ENCODE measurements at regions not wholly inside any gene's neighbourhood (a gene's known extent, or its start where the extent isn't known, plus 50 kb on each side); places are given as distances from the start of the nearest gene placed in this dataset.

- Mint-ChIP-seq H3K36me3 (ENCODE audit: low read depth) (no peaks in the 10 kb centered on the region), H3K9me3 (no peaks in the 10 kb centered on the region), H3K4me1 (no peaks in the 10 kb centered on the region), H3K27ac (no peak overlapping the region), H3K4me3 (no peak overlapping the region), H3K27me3 (no peaks in the 10 kb centered on the region)
- ChIA-PET CTCF (no interaction called here), POLR2A (no interaction called here)
- DNase-seq, result no peak
These were observed 748.8 kb downstream of the C12orf50 start for GRCh38 chr12:87280356-87280755.

DNA sequence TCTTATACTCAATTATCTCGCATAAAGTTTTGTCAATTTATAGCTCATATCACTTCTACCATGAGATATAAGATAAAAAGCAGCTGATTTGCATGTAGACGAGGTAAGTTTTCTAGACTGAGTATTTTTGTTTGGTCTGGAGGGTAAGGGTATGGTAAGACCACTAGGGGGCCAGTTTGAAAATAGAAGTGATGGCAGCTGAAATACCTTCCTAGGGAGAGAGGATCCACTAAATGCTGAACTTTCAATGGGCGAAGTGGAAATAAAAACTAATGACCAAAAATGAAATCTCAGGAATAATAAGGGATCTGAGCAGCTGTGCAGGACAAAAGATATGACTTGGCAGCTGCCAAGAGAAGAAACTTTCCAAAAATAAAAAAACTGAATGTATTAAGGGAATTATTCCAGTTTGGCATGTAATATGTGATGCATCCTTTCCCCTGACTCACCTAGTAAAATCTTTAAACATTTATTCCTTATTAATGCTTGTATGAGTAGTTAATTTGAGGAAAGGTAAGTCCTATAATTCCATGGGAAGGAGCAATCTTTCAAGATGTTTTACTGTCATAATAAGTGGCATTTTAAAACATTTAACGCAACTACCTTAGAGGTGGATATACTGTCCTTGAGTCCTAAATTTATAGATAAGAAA, 754.5 kb downstream of the C12orf50 start:
- Mint-ChIP-seq H3K4me3 (no peak overlapping the region), H3K27me3 (no peaks in the 10 kb centered on the region), H3K36me3 (ENCODE audit: low read depth) (no peaks in the 10 kb centered on the region), H3K27ac (no peak overlapping the region), H3K9me3 (no peaks in the 10 kb centered on the region), H3K4me1 (no peaks in the 10 kb centered on the region)
- no peak for DNase-seq
- ChIA-PET CTCF (no interaction called here), POLR2A (no interaction called here)

DNA sequence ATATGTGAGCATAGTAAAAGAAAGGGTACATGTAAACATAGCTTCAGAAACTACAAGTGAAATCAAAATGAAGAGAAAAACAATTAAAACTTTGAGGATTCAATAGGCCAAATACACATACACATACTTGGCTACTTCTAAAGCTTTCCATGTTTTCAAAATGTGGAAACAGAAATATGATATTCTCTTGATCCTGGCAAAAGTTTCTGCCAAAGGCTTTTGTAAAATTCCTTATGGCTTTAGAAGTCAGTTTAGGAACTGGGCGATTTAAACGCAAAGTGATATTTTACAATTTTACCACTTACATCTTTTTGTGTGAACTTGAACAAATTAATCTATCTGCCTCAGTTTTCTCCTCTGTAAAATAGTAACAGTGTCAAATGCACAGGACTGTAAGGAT, 756.4 kb downstream of the C12orf50 start:
- ChIA-PET POLR2A (no interaction called here), CTCF (no interaction called here)
- Mint-ChIP-seq H3K4me1 (no peaks in the 10 kb centered on the region), H3K9me3 (no peaks in the 10 kb centered on the region), H3K36me3 (ENCODE audit: low read depth) (no peaks in the 10 kb centered on the region), H3K27ac (no peak overlapping the region), H3K27me3 (no peaks in the 10 kb centered on the region), H3K4me3 (no peak overlapping the region)
- no peak for DNase-seq

DNA sequence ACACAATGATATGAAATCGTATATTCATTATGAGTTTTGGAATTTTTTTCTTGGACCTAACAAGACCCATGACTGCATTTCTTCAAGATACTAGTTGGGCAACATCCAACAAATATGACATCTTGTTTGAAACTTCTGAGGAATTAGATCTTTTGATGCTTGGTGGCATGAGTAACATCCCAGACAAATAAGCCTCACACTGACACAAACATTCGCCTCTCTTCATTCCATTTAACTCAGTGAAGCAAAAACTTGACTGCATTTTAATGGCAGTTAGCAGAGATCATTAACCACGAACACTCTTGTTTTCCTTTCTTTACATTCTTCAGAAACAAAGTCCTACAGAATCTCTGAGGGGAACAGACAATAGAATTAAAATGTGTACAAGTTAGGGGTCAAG, 758.3 kb downstream of the C12orf50 start:
- Mint-ChIP-seq H3K4me3 (no peak overlapping the region), H3K27ac (no peak overlapping the region), H3K36me3 (ENCODE audit: low read depth) (no peaks in the 10 kb centered on the region), H3K9me3 (no peaks in the 10 kb centered on the region), H3K27me3 (no peaks in the 10 kb centered on the region), H3K4me1 (no peaks in the 10 kb centered on the region)
- ChIA-PET CTCF (no interaction called here), POLR2A (no interaction called here)
- DNase-seq, result no peak

GRCh38 chr12:87266305-87266704, 762.9 kb downstream of the C12orf50 start:
- no peaks in the 10 kb centered on the region for H3K27me3 Mint-ChIP-seq
- ChIA-PET CTCF (no interaction called here), POLR2A (no interaction called here)
- H3K27ac Mint-ChIP-seq, result no peak overlapping the region
- no peak overlapping the region for H3K4me3 Mint-ChIP-seq
- DNase-seq, result no peak
- no peaks in the 10 kb centered on the region for H3K9me3 Mint-ChIP-seq
- no peaks in the 10 kb centered on the region for H3K36me3 Mint-ChIP-seq (ENCODE audit: low read depth)
- no peaks in the 10 kb centered on the region for H3K4me1 Mint-ChIP-seq

DNA sequence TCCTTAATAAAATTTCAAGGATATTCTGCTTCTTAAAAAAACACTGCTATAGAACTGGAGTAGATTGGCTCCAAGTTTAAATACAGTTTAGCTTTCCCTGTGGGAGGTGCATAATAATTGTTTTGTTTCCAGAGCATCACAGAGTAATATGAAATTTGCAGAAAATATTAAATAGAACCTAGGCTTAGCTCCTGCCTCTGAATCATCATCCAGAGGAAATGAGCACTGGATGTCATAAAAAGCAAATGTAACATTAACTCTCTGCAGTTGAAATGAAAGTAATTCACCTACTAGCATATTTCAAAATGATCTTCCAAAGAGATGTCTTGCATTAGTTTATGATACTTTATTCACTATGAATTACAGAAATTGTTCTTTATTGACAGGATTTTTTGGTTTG, 769.8 kb downstream of the C12orf50 start:
- Mint-ChIP-seq H3K27me3 (no peaks in the 10 kb centered on the region), H3K4me3 (no peak overlapping the region), H3K4me1 (no peaks in the 10 kb centered on the region), H3K27ac (no peak overlapping the region), H3K9me3 (no peaks in the 10 kb centered on the region), H3K36me3 (ENCODE audit: low read depth) (no peaks in the 10 kb centered on the region)
- POLR2A ChIA-PET, result no interaction called here
- no peak for DNase-seq
- CTCF ChIA-PET, result no interaction called here

GRCh38 chr12:87254381-87255030, 774.7 kb downstream of the C12orf50 start:
- DNase-seq, result no peak
- Mint-ChIP-seq H3K27me3 (no peaks in the 10 kb centered on the region), H3K27ac (no peak overlapping the region), H3K4me3 (no peak overlapping the region), H3K4me1 (no peaks in the 10 kb centered on the region), H3K9me3 (no peaks in the 10 kb centered on the region), H3K36me3 (ENCODE audit: low read depth) (no peaks in the 10 kb centered on the region)
- POLR2A ChIA-PET, result no interaction called here
- CTCF ChIA-PET, result no interaction called here

GRCh38 chr12:87253157-87253556, 776.0 kb downstream of the C12orf50 start:
- no peaks in the 10 kb centered on the region for H3K36me3 Mint-ChIP-seq (ENCODE audit: low read depth)
- ChIA-PET POLR2A (no interaction called here), CTCF (no interaction called here)
- H3K9me3 Mint-ChIP-seq, result no peaks in the 10 kb centered on the region
- no peaks in the 10 kb centered on the region for H3K4me1 Mint-ChIP-seq
- no peaks in the 10 kb centered on the region for H3K27me3 Mint-ChIP-seq
- no peak overlapping the region for H3K4me3 Mint-ChIP-seq
- no peak overlapping the region for H3K27ac Mint-ChIP-seq
- no peak for DNase-seq

GRCh38 chr12:87246726-87247125, 782.5 kb downstream of the C12orf50 start:
- H3K9me3 Mint-ChIP-seq, result no peaks in the 10 kb centered on the region
- no peaks in the 10 kb centered on the region for H3K27me3 Mint-ChIP-seq
- no peak overlapping the region for H3K4me3 Mint-ChIP-seq
- H3K27ac Mint-ChIP-seq, result no peak overlapping the region
- ChIA-PET POLR2A (no interaction called here), CTCF (no interaction called here)
- H3K4me1 Mint-ChIP-seq, result no peaks in the 10 kb centered on the region
- H3K36me3 Mint-ChIP-seq (ENCODE audit: low read depth), result no peaks in the 10 kb centered on the region
- no peak for DNase-seq

- CTCF ChIA-PET, result no interaction called here
- DNase-seq, result no peak
- no peaks in the 10 kb centered on the region for H3K4me1 Mint-ChIP-seq
- no peaks in the 10 kb centered on the region for H3K9me3 Mint-ChIP-seq
- H3K4me3 Mint-ChIP-seq, result no peak overlapping the region
- POLR2A ChIA-PET, result no interaction called here
- no peaks in the 10 kb centered on the region for H3K36me3 Mint-ChIP-seq (ENCODE audit: low read depth)
- H3K27me3 Mint-ChIP-seq, result no peaks in the 10 kb centered on the region
- H3K27ac Mint-ChIP-seq, result no peak overlapping the region
These were observed 790.7 kb downstream of the C12orf50 start for GRCh38 chr12:87238466-87238865.

DNA sequence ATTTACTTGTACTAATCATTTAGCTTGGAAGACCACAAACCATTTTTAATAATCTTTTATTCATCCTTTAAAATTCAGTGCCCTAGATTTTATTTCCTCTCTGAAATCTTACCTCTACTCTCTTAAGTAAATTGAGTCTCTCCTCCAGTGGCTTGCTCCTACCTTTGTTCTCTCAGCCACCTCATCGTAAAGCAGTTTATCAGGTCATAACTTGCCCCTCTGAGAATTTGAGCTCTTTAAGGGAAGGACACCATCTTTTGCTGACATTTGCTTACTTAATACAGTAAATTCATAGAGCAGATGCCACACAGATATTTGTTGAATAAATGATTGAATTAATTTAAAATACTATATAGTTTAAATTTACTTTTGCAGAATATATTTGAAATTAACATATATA, 794.3 kb downstream of the C12orf50 start:
- Mint-ChIP-seq H3K36me3 (ENCODE audit: low read depth) (no peaks in the 10 kb centered on the region), H3K27me3 (no peaks in the 10 kb centered on the region), H3K9me3 (no peaks in the 10 kb centered on the region), H3K4me1 (no peaks in the 10 kb centered on the region), H3K4me3 (no peak overlapping the region), H3K27ac (no peak overlapping the region)
- ChIA-PET CTCF (interaction anchor here (0.6 kb wide), 1 partner anchor 44 kb away, joined by 4 read pairs; no protein-coding TSS in a partner anchor), POLR2A (no interaction called here)
- no peak for DNase-seq

DNA sequence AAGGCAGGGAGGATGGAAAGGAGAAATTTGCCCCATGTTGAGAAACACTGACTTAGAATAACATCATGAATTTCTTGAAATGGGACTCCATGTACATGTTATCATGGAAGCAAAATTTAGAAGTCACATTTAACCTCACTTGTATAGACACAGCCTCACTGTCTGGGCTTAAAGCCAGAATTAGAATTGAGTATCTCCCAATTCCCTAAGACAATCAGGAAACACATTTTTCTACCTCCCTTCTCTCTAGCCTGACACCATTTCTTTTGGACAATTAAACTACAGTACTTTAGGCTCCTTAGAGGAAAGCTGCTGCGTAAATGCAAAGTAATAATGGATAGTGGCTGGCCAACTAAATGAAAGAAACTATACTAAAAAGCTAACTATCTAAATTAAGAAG, 795.5 kb downstream of the C12orf50 start:
- Mint-ChIP-seq H3K4me3 (no peak overlapping the region), H3K27ac (no peak overlapping the region), H3K27me3 (no peaks in the 10 kb centered on the region), H3K36me3 (ENCODE audit: low read depth) (no peaks in the 10 kb centered on the region), H3K9me3 (no peaks in the 10 kb centered on the region), H3K4me1 (no peaks in the 10 kb centered on the region)
- POLR2A ChIA-PET, result no interaction called here
- CTCF ChIA-PET, result no interaction called here
- DNase-seq, result no peak

DNA sequence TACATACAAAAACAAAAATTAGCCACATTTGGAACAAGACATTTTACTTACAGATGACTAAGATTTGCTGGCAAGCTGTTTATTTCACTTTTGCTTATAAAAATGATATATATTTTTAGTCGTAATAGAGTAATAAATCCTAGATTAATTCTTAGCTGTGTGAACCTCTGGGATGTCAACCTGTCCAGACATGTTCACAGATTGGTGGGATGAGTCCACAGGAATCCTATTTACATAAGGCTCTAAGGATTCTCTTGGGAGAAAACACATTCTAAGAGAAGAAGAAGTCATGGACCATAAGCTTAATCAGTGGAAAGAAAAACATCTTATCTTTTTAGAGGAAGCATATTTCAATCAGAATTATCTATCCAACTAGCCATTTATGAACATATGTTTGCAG, 797.4 kb downstream of the C12orf50 start:
- Mint-ChIP-seq H3K4me3 (no peak overlapping the region), H3K36me3 (ENCODE audit: low read depth) (no peaks in the 10 kb centered on the region), H3K9me3 (no peaks in the 10 kb centered on the region), H3K27ac (no peak overlapping the region), H3K4me1 (no peaks in the 10 kb centered on the region), H3K27me3 (no peaks in the 10 kb centered on the region)
- CTCF ChIA-PET, result no interaction called here
- POLR2A ChIA-PET, result no interaction called here
- DNase-seq, result no peak

GRCh38 chr12:87230441-87230840, 798.8 kb downstream of the C12orf50 start:
- Mint-ChIP-seq H3K4me1 (no peaks in the 10 kb centered on the region), H3K4me3 (no peak overlapping the region), H3K27me3 (no peaks in the 10 kb centered on the region), H3K27ac (no peak overlapping the region), H3K36me3 (ENCODE audit: low read depth) (no peaks in the 10 kb centered on the region), H3K9me3 (no peaks in the 10 kb centered on the region)
- CTCF ChIA-PET, result no interaction called here
- no peak for DNase-seq
- POLR2A ChIA-PET, result no interaction called here
